WTC11 (cell line): ENCODE measurements at regions not wholly inside any gene's neighbourhood (a gene's known extent, or its start where the extent isn't known, plus 50 kb on each side); places are given as distances from the start of the nearest gene placed in this dataset.

Source experiments
- ATAC-seq: fragments of 200-7000 bp; cut with Tn5 transposase; 2 replicates; pipeline ENCODE4 v1.10.0; 2021; ENCODE audit warnings: mild to moderate bottlenecking, moderate library complexity
- CTCF ChIA-PET: fragments of 300-600 bp; sonication (Branson Sonifier 250); formaldehyde crosslinking; loops from one replicate; lab custom pipeline; 2021; ENCODE audit warnings: antibody characterized with exemption; lab: Charles Lee
- POLR2A ChIA-PET: fragments of 350-600 bp; sonication (Branson Sonifier 250); formaldehyde crosslinking; loops from one replicate; lab custom pipeline; 2021; ENCODE audit warnings: antibody characterized with exemption; lab: Charles Lee
- DNase-seq: peaks from one replicate; pipeline ENCODE4 v3.0.0; 2021; ENCODE audit warnings: low spot score
- H3K27ac Mint-ChIP-seq: 2 replicates; pipeline ENCODE4 v1.8.0; 2021; ENCODE audit warnings: mixed read lengths
- H3K27me3 Mint-ChIP-seq: 2 replicates; pipeline ENCODE4 v1.8.0; 2021; ENCODE audit warnings: low read depth, mild to moderate bottlenecking, moderate library complexity, mixed read lengths
- H3K36me3 Mint-ChIP-seq: 2 replicates; pipeline ENCODE4 v1.8.0; 2021; ENCODE audit warnings: mixed read lengths
- H3K4me1 Mint-ChIP-seq: 2 replicates; pipeline ENCODE4 v1.8.0; 2022; ENCODE audit warnings: mixed read lengths
- H3K4me3 Mint-ChIP-seq: 2 replicates; pipeline ENCODE4 v1.8.0; 2021; ENCODE audit warnings: mild to moderate bottlenecking, moderate library complexity, mixed read lengths
- H3K9me3 Mint-ChIP-seq: 2 replicates; pipeline ENCODE4 v1.8.0; 2021; ENCODE audit warnings: mixed read lengths
- ATF3 ChIP-seq: sonication (generic); formaldehyde crosslinking; conservative IDR thresholded peaks from 2 replicates; pipeline ENCODE4 v1.8.1; 2022; ENCODE audit warnings: mild to moderate bottlenecking, missing genetic modification reagents
- E2F4 ChIP-seq: sonication (generic); formaldehyde crosslinking; IDR thresholded peaks from 2 replicates; pipeline ENCODE4 v1.8.1; 2022; ENCODE audit warnings: low read depth, mild to moderate bottlenecking, moderate library complexity, missing genetic modification reagents, borderline replicate concordance
- NFATC4 ChIP-seq: fragments of 250-450 bp; sonication (Bioruptor Pico); IDR thresholded peaks from 2 replicates; pipeline ENCODE4 v1.9.0; 2021; ENCODE audit warnings: mild to moderate bottlenecking
- NR3C1 ChIP-seq: sonication (generic); formaldehyde crosslinking; conservative IDR thresholded peaks from 2 replicates; pipeline ENCODE4 v1.8.1; 2023; ENCODE audit warnings: low read depth, mild to moderate bottlenecking, missing genetic modification reagents
- PRRX2 ChIP-seq: fragments of 250-450 bp; sonication (Bioruptor Pico); IDR thresholded peaks from 2 replicates; pipeline ENCODE4 v1.8.0; 2021; ENCODE audit warnings: mild to moderate bottlenecking
- SP1 ChIP-seq: sonication (generic); formaldehyde crosslinking; conservative IDR thresholded peaks from 2 replicates; pipeline ENCODE4 v1.8.1; 2022; ENCODE audit warnings: missing genetic modification reagents
- STAT6 ChIP-seq: sonication (generic); formaldehyde crosslinking; conservative IDR thresholded peaks from 2 replicates; pipeline ENCODE4 v1.8.1; 2023; ENCODE audit warnings: mild to moderate bottlenecking, low read depth, missing genetic modification reagents, moderate library complexity
- USF2 ChIP-seq: sonication (generic); formaldehyde crosslinking; IDR thresholded peaks from 2 replicates; pipeline ENCODE4 v1.8.1; 2023; ENCODE audit warnings: mild to moderate bottlenecking, missing genetic modification reagents, moderate library complexity
- ZNF121 ChIP-seq: sonication (generic); formaldehyde crosslinking; IDR thresholded peaks from 2 replicates; pipeline ENCODE4 v1.8.0; 2023; ENCODE audit warnings: missing genetic modification reagents
- ZNF232 ChIP-seq: sonication (generic); formaldehyde crosslinking; IDR thresholded peaks from 2 replicates; pipeline ENCODE4 v1.8.0; 2022; ENCODE audit warnings: mild to moderate bottlenecking, missing genetic modification reagents
- TF ChIP-seq, protein P1 (sequence below): fragments of 250-450 bp; sonication (Bioruptor Pico); IDR thresholded peaks from 2 replicates; pipeline ENCODE4 v1.9.0; 2021; ENCODE audit warnings: mild to moderate bottlenecking
- TF ChIP-seq, protein P2 (sequence below): sonication (generic); formaldehyde crosslinking; IDR thresholded peaks from 2 replicates; pipeline ENCODE4 v1.8.0; 2023; ENCODE audit warnings: missing genetic modification reagents, mild to moderate bottlenecking, borderline replicate concordance
- TF ChIP-seq, protein P3 (sequence below): fragments of 250-450 bp; sonication (Bioruptor Pico); IDR thresholded peaks from 2 replicates; pipeline ENCODE4 v1.8.0; 2021; ENCODE audit warnings: mild to moderate bottlenecking
- TF ChIP-seq, protein P4 (sequence below): fragments of 200-600 bp; IDR thresholded peaks from 2 replicates; pipeline ENCODE4 v1.8.0; 2022; ENCODE audit warnings: antibody characterized with exemption

DNA sequence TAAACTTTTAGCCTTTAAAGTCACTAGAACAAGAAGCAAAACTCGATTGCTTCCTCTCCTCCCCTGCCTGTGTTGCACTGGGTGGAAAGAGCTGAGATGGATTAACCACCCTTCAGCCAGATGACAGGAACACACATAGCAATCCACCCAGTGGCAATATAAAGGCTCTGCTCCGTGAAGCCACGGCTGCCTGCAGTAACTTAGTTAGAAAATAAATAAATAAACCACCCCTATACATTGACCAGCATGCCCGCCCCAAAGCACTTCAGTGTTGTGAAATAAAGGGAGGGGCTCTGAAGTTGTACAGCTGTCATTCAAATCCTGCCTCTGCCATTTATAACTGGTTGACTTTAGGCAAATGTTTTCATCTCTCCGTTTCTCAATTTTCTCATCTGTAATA, 217.1 kb upstream of the LDB2 start:
- Mint-ChIP-seq H3K9me3 (peaks cover 22% of the 10 kb centered on the region), H3K27ac (no peak overlapping the region), H3K36me3 (peaks cover 11% of the 10 kb centered on the region), H3K4me1 (peaks cover 22% of the 10 kb centered on the region), H3K27me3 (no peaks in the 10 kb centered on the region), H3K4me3 (no peak overlapping the region)
- peak; percentile 50 for ATAC-seq
- ChIA-PET POLR2A (interaction anchor here (0.6 kb wide), 1 partner anchor 271 kb away, joined by 9 read pairs; no protein-coding TSS in a partner anchor), CTCF (interaction anchor here (0.7 to 1.6 kb wide), 3 partner anchors 9 to 199 kb away, joined by 4 to 11 read pairs (median 5); no protein-coding TSS in a partner anchor)
- TF ChIP-seq SP1 (CRISPR knock-in tag) (no peak), E2F4 (CRISPR knock-in tag) (no peak), ATF3 (CRISPR knock-in tag) (no peak), PRRX2 (CRISPR knock-in tag) (no peak), ZNF121 (CRISPR knock-in tag) (no peak), NR3C1 (CRISPR knock-in tag) (no peak), NFATC4 (CRISPR knock-in tag) (no peak), ZNF232 (CRISPR knock-in tag) (no peak)
- TF ChIP-seq, protein P1, sequence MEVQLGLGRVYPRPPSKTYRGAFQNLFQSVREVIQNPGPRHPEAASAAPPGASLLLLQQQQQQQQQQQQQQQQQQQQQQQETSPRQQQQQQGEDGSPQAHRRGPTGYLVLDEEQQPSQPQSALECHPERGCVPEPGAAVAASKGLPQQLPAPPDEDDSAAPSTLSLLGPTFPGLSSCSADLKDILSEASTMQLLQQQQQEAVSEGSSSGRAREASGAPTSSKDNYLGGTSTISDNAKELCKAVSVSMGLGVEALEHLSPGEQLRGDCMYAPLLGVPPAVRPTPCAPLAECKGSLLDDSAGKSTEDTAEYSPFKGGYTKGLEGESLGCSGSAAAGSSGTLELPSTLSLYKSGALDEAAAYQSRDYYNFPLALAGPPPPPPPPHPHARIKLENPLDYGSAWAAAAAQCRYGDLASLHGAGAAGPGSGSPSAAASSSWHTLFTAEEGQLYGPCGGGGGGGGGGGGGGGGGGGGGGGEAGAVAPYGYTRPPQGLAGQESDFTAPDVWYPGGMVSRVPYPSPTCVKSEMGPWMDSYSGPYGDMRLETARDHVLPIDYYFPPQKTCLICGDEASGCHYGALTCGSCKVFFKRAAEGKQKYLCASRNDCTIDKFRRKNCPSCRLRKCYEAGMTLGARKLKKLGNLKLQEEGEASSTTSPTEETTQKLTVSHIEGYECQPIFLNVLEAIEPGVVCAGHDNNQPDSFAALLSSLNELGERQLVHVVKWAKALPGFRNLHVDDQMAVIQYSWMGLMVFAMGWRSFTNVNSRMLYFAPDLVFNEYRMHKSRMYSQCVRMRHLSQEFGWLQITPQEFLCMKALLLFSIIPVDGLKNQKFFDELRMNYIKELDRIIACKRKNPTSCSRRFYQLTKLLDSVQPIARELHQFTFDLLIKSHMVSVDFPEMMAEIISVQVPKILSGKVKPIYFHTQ (CRISPR knock-in tag), result no peak
- TF ChIP-seq, protein P2, sequence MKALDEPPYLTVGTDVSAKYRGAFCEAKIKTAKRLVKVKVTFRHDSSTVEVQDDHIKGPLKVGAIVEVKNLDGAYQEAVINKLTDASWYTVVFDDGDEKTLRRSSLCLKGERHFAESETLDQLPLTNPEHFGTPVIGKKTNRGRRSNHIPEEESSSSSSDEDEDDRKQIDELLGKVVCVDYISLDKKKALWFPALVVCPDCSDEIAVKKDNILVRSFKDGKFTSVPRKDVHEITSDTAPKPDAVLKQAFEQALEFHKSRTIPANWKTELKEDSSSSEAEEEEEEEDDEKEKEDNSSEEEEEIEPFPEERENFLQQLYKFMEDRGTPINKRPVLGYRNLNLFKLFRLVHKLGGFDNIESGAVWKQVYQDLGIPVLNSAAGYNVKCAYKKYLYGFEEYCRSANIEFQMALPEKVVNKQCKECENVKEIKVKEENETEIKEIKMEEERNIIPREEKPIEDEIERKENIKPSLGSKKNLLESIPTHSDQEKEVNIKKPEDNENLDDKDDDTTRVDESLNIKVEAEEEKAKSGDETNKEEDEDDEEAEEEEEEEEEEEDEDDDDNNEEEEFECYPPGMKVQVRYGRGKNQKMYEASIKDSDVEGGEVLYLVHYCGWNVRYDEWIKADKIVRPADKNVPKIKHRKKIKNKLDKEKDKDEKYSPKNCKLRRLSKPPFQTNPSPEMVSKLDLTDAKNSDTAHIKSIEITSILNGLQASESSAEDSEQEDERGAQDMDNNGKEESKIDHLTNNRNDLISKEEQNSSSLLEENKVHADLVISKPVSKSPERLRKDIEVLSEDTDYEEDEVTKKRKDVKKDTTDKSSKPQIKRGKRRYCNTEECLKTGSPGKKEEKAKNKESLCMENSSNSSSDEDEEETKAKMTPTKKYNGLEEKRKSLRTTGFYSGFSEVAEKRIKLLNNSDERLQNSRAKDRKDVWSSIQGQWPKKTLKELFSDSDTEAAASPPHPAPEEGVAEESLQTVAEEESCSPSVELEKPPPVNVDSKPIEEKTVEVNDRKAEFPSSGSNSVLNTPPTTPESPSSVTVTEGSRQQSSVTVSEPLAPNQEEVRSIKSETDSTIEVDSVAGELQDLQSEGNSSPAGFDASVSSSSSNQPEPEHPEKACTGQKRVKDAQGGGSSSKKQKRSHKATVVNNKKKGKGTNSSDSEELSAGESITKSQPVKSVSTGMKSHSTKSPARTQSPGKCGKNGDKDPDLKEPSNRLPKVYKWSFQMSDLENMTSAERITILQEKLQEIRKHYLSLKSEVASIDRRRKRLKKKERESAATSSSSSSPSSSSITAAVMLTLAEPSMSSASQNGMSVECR (CRISPR knock-in tag), result no peak
- TF ChIP-seq, protein P3, sequence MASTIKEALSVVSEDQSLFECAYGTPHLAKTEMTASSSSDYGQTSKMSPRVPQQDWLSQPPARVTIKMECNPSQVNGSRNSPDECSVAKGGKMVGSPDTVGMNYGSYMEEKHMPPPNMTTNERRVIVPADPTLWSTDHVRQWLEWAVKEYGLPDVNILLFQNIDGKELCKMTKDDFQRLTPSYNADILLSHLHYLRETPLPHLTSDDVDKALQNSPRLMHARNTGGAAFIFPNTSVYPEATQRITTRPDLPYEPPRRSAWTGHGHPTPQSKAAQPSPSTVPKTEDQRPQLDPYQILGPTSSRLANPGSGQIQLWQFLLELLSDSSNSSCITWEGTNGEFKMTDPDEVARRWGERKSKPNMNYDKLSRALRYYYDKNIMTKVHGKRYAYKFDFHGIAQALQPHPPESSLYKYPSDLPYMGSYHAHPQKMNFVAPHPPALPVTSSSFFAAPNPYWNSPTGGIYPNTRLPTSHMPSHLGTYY, result no peak
- DNase-seq, result no peak

- CTCF ChIA-PET, result interaction anchor here (0.8 to 1.4 kb wide), 8 partner anchors 15 to 215 kb away, joined by 3 to 6 read pairs (median 4); no protein-coding TSS in a partner anchor
- Mint-ChIP-seq H3K4me1 (peaks cover 37% of the 10 kb centered on the region), H3K4me3 (no peak overlapping the region), H3K9me3 (peaks cover 13% of the 10 kb centered on the region), H3K27ac (no peak overlapping the region), H3K27me3 (no peaks in the 10 kb centered on the region), H3K36me3 (peaks cover 4% of the 10 kb centered on the region; the same call in 1 of the 2 replicates)
- TF ChIP-seq USF2 (CRISPR knock-in tag), result no peak
- TF ChIP-seq, protein P4, sequence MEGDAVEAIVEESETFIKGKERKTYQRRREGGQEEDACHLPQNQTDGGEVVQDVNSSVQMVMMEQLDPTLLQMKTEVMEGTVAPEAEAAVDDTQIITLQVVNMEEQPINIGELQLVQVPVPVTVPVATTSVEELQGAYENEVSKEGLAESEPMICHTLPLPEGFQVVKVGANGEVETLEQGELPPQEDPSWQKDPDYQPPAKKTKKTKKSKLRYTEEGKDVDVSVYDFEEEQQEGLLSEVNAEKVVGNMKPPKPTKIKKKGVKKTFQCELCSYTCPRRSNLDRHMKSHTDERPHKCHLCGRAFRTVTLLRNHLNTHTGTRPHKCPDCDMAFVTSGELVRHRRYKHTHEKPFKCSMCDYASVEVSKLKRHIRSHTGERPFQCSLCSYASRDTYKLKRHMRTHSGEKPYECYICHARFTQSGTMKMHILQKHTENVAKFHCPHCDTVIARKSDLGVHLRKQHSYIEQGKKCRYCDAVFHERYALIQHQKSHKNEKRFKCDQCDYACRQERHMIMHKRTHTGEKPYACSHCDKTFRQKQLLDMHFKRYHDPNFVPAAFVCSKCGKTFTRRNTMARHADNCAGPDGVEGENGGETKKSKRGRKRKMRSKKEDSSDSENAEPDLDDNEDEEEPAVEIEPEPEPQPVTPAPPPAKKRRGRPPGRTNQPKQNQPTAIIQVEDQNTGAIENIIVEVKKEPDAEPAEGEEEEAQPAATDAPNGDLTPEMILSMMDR, result peak; percentile 68
- no peak for TF ChIP-seq STAT6
- POLR2A ChIA-PET, result interaction anchor here (0.6 to 0.7 kb wide), 2 partner anchors 152 to 228 kb away, joined by 3 to 4 read pairs; no protein-coding TSS in a partner anchor
- DNase-seq, result peak; percentile 68
- ATAC-seq, result peak; percentile 89
Measured at GRCh38 chr4:17112292-17112659, 213.8 kb upstream of the LDB2 start.
